OCI-LY3 (cell line): ENCODE measurements at regions not wholly inside any gene's neighbourhood (a gene's known extent, or its start where the extent isn't known, plus 50 kb on each side); places are given as distances from the start of the nearest gene placed in this dataset.

Experiments used
- H2AFZ ChIP-seq: fragments of 200-600, 300-600 bp; shearing (Covaris generic); 2 replicates; pipeline ENCODE4 v1.6.0; 2014; ENCODE audit warnings: antibody characterized with exemption, low read depth, low read length
- H3K27ac ChIP-seq: fragments of 200-600, 300-600 bp; sonication (generic); 2 replicates; pipeline ENCODE4 v1.5.1; 2014; ENCODE audit warnings: mild to moderate bottlenecking, low read length, moderate library complexity, mixed read lengths
- H3K27me3 ChIP-seq: fragments of 200-600, 300-600 bp; sonication (generic); 2 replicates; pipeline ENCODE4 v1.6.1; 2014; ENCODE audit warnings: low read depth, low read length, mixed read lengths
- H3K36me3 ChIP-seq: fragments of 200-600, 300-600 bp; sonication (generic); replicated peaks from 2 replicates; pipeline ENCODE3; 2014; ENCODE audit warnings: low read depth, low read length, mixed read lengths
- H3K4me1 ChIP-seq: fragments of 300-600, 200-600 bp; sonication (generic); 2 replicates; pipeline ENCODE4 v1.6.1; 2014; ENCODE audit warnings: low read length, mixed read lengths
- H3K4me2 ChIP-seq: fragments of 200-600, 300-600 bp; sonication (generic); 2 replicates; pipeline ENCODE4 v1.6.1; 2014; ENCODE audit warnings: low read length, mixed read lengths
- H3K4me3 ChIP-seq: fragments of 300-600, 200-600 bp; sonication (generic); 2 replicates; pipeline ENCODE4 v1.5.1; 2014; ENCODE audit warnings: antibody characterized with exemption, mild to moderate bottlenecking, low read length, moderate library complexity
- H3K79me2 ChIP-seq: fragments of 300-600, 200-600 bp; shearing (Covaris generic); 2 replicates; pipeline ENCODE4 v1.6.1; 2014; ENCODE audit warnings: mild to moderate bottlenecking, low read length, mixed read lengths
- H3K9ac ChIP-seq: fragments of 300-600, 200-600 bp; shearing (Covaris generic); 2 replicates; pipeline ENCODE4 v1.6.0; 2014; ENCODE audit warnings: mild to moderate bottlenecking, low read length, moderate library complexity
- H3K9me3 ChIP-seq: fragments of 200-600, 300-600 bp; shearing (Covaris generic); 2 replicates; pipeline ENCODE4 v1.6.1; 2014; ENCODE audit warnings: low read length, mixed read lengths; ENCODE audit not compliant: insufficient read depth
- H4K20me1 ChIP-seq: fragments of 200-600, 300-600 bp; sonication (generic); 2 replicates; pipeline ENCODE4 v1.6.1; 2016; ENCODE audit warnings: low read length, mixed read lengths; ENCODE audit not compliant: insufficient read depth
- EZH2phosphoT487 ChIP-seq: fragments of 200-600 bp; shearing (Covaris generic); IDR thresholded peaks from 2 replicates; pipeline ENCODE4 v1.6.1; 2018; ENCODE audit warnings: antibody characterized with exemption, mixed run types, low read depth
- TF ChIP-seq, protein P1 (sequence below): fragments of 200-600, 300-600 bp; sonication (generic); IDR thresholded peaks from 2 replicates; pipeline ENCODE4 v1.5.1; 2014; ENCODE audit warnings: antibody characterized with exemption, low read length, low read depth

DNA sequence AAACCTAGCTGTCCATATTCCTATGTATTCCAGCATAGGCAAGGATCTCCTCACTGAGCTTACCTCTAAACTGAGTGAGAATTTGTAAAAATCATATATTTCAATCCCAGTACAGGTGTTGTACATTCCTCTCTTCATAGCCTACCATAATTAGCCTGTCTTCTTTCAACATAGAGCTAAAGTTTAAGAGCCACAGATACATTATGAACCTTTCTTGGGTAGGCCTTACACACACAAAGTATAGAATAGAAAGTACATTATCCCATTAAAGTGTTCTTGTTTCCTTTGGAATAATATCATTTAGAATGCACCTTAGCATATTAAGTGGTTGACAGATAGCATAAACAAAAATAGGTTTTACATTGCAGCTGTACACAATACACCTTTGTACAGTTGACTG lies 282.1 kb upstream of the TMEM161B start:
- no peaks in the 10 kb centered on the region for H3K9me3 ChIP-seq
- no peaks in the 10 kb centered on the region for H4K20me1 ChIP-seq
- H2AFZ ChIP-seq, result no peak overlapping the region
- no peaks in the 10 kb centered on the region for H3K27me3 ChIP-seq
- H3K36me3 ChIP-seq, result no peaks in the 10 kb centered on the region
- H3K9ac ChIP-seq, result no peak overlapping the region
- TF ChIP-seq, protein P1, sequence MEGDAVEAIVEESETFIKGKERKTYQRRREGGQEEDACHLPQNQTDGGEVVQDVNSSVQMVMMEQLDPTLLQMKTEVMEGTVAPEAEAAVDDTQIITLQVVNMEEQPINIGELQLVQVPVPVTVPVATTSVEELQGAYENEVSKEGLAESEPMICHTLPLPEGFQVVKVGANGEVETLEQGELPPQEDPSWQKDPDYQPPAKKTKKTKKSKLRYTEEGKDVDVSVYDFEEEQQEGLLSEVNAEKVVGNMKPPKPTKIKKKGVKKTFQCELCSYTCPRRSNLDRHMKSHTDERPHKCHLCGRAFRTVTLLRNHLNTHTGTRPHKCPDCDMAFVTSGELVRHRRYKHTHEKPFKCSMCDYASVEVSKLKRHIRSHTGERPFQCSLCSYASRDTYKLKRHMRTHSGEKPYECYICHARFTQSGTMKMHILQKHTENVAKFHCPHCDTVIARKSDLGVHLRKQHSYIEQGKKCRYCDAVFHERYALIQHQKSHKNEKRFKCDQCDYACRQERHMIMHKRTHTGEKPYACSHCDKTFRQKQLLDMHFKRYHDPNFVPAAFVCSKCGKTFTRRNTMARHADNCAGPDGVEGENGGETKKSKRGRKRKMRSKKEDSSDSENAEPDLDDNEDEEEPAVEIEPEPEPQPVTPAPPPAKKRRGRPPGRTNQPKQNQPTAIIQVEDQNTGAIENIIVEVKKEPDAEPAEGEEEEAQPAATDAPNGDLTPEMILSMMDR, result no peak
- no peak for TF ChIP-seq EZH2phosphoT487
- no peak overlapping the region for H3K4me2 ChIP-seq
- H3K27ac ChIP-seq, result no peak overlapping the region
- H3K4me1 ChIP-seq, result no peaks in the 10 kb centered on the region
- H3K79me2 ChIP-seq, result no peaks in the 10 kb centered on the region
- H3K4me3 ChIP-seq, result no peak overlapping the region

DNA sequence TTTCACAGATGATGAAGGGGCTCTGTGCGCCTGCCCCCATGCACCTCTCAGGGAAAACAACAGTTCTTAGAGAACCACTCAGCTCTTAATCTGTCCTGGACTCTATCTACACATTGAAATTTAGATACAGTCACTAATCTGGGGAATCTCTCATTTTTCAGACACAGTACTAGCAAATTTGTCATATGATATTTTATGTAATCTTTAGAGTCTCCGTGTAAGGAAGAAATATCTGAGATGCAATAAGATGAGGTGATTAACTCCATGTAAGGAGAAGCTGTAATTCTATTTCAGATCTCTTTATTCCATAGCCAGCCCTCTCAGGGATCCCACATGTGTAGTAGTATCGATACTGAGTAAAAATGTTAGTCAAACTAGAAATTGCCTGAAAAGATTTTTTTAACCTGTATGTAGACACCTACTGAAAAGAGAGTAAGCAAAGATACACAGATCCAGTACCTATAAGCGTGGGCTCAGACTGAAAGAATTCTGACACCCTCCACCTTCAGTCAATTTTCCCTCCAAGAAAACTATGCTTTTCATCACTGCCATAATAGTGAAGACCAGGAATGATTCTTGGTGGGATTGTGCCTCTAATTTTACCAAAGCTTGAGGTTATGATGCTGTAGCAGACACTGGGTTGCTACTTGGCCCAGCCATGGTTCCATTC lies 279.6 kb upstream of the TMEM161B start:
- TF ChIP-seq EZH2phosphoT487, result no peak
- TF ChIP-seq, protein P1, result no peak

DNA sequence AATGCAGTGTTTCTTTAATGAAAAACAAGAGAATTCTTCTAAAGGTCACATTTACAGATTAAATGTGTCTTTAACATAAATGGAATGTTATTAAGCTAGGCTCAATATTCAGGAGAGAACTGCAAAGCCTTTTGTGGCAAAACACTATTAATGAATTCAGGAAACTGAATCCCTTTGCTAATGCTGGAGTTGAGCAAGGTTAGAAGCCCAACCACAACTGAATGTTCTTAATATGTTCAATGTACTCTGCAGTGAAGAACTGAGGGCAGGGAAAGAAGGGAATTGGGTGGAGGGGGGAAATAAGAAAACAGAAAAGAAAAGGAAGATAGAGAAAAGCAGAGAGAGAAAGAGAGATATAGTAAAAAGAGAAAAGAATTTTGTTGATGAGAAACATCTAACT lies 276.7 kb upstream of the TMEM161B start:
- no peak for TF ChIP-seq EZH2phosphoT487
- TF ChIP-seq, protein P1, result no peak
- Histone ChIP-seq H4K20me1 (no peaks in the 10 kb centered on the region), H3K4me2 (no peak overlapping the region), H3K9ac (no peak overlapping the region), H2AFZ (no peak overlapping the region), H3K4me1 (no peaks in the 10 kb centered on the region), H3K9me3 (no peaks in the 10 kb centered on the region), H3K36me3 (no peaks in the 10 kb centered on the region), H3K27me3 (no peaks in the 10 kb centered on the region), H3K27ac (no peak overlapping the region), H3K79me2 (no peaks in the 10 kb centered on the region), H3K4me3 (no peak overlapping the region)

More for the DNA sequence above, 279.6 kb upstream of the TMEM161B start:
- Histone ChIP-seq H3K27ac (no peak overlapping the region), H3K36me3 (no peaks in the 10 kb centered on the region), H4K20me1 (no peaks in the 10 kb centered on the region), H3K79me2 (no peaks in the 10 kb centered on the region), H3K4me3 (no peak overlapping the region), H3K4me1 (no peaks in the 10 kb centered on the region), H3K9me3 (no peaks in the 10 kb centered on the region), H3K9ac (no peak overlapping the region), H2AFZ (no peak overlapping the region), H3K4me2 (no peak overlapping the region), H3K27me3 (no peaks in the 10 kb centered on the region)

DNA sequence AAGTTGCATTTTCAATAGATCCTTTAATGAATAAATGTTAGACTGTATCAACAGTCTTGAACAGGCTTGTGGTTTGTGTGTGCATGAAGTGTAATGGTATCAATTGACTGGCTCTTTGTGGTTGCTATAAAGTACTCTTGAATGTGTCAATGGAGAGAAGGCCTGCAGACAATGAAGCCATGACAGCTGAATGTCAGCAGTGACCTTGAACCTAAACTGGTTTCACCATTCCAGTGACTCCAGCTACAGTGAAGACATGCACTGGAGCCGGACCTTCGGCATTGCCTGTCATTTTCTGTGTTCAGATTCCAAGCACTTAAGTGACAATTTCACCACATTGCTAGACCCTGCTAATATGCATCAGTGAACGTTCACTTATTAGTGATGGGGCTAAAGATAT lies 276.0 kb upstream of the TMEM161B start:
- H3K9ac ChIP-seq, result no peak overlapping the region
- H2AFZ ChIP-seq, result no peak overlapping the region
- TF ChIP-seq EZH2phosphoT487, result no peak
- TF ChIP-seq, protein P1, result no peak
- H3K4me1 ChIP-seq, result no peaks in the 10 kb centered on the region
- no peaks in the 10 kb centered on the region for H3K79me2 ChIP-seq
- H3K4me3 ChIP-seq, result no peak overlapping the region
- no peaks in the 10 kb centered on the region for H3K9me3 ChIP-seq
- no peaks in the 10 kb centered on the region for H3K27me3 ChIP-seq
- H4K20me1 ChIP-seq, result no peaks in the 10 kb centered on the region
- no peaks in the 10 kb centered on the region for H3K36me3 ChIP-seq
- H3K27ac ChIP-seq, result no peak overlapping the region
- no peak overlapping the region for H3K4me2 ChIP-seq
